ENCODE measurements at regions not wholly inside any gene's neighbourhood (a gene's known extent, or its start where the extent isn't known, plus 50 kb on each side); places are given as distances from the start of the nearest gene placed in this dataset.

- no peak for TF ChIP-seq IRF2 (CRISPR knock-in tag; IDR thresholded peaks at IDR 0.05; ENCODE audit: borderline replicate concordance, low read depth)
- no peak for TF ChIP-seq CTCF (IDR thresholded peaks at IDR 0.05)
- TF ChIP-seq USF2 (CRISPR knock-in tag; IDR thresholded peaks at IDR 0.05) = no peak
These were observed 295.3 kb downstream of the TLE3 start for GRCh38 chr15:69802432-69802831.

Measured in WTC11 (cell line).